ENCODE measurements at regions not wholly inside any gene's neighbourhood (a gene's known extent, or its start where the extent isn't known, plus 50 kb on each side); places are given as distances from the start of the nearest gene placed in this dataset.

- no peaks in the 10 kb centered on the region for H3K4me1 ChIP-seq
- intact Hi-C loops (cut with DNase I; ENCODE audit: low total_unique reads) = no loop called here
- no peak overlapping the region for H3K4me3 ChIP-seq
- TF ChIP-seq CTCF (IDR thresholded peaks at IDR 0.05) = no peak
- TF ChIP-seq POLR2A (IDR thresholded peaks at IDR 0.05) = no peak
- H3K36me3 ChIP-seq (ENCODE audit: low read depth, missing control alignments) = no peaks in the 10 kb centered on the region
- no peak for DNase-seq
- WGBS, 2 donors = 42 to 52% methylated on average over 5 of the region's 5 CpGs
- H3K27ac ChIP-seq = no peak overlapping the region
- no peaks in the 10 kb centered on the region for H3K9me3 ChIP-seq
- H3K27me3 ChIP-seq = no peaks in the 10 kb centered on the region
Measured at GRCh38 chr17:11122908-11123307, 118.1 kb upstream of the SHISA6 start.

GRCh38 chr17:11121341-11121985, 119.5 kb upstream of the SHISA6 start:
- Histone ChIP-seq H3K27ac (no peak overlapping the region), H3K4me3 (no peak overlapping the region), H3K27me3 (no peaks in the 10 kb centered on the region), H3K4me1 (no peaks in the 10 kb centered on the region), H3K36me3 (ENCODE audit: low read depth, missing control alignments) (no peaks in the 10 kb centered on the region), H3K9me3 (no peaks in the 10 kb centered on the region)
- no peak for DNase-seq
- intact Hi-C loops (cut with DNase I; ENCODE audit: low total_unique reads) = no loop called here
- no peak for TF ChIP-seq POLR2A (IDR thresholded peaks at IDR 0.05)
- TF ChIP-seq CTCF (IDR thresholded peaks at IDR 0.05) = no peak
- 44 to 48% methylated on average over 10 of the region's 10 CpGs for WGBS, 2 donors

DNA sequence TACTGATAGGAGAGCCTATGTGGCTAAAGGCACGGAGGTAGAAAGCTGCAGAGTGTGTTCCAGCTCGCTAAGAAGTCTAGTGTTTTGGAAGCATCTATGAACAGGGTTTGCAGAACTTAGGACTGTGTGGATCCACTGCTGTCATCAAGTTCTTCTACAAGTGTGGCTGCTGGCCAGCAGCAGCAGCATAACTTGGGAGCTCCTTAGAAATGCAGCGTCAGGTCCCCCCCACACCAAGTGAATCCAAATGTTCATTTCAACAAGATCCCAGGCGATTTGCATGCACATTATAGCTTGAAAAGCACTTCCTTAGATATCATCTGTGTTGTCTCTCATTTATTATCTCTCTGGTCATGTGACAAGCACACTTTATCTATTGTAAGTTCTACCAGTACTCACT, 131.9 kb upstream of the SHISA6 start:
- TF ChIP-seq POLR2A (IDR thresholded peaks at IDR 0.05) (no peak), CTCF (IDR thresholded peaks at IDR 0.05) (no peak)
- DNase-seq = no peak
- H3K27me3 ChIP-seq = no peaks in the 10 kb centered on the region
- no peaks in the 10 kb centered on the region for H3K9me3 ChIP-seq
- H3K4me3 ChIP-seq = no peak overlapping the region
- no peak overlapping the region for H3K27ac ChIP-seq
- no peaks in the 10 kb centered on the region for H3K4me1 ChIP-seq
- no peaks in the 10 kb centered on the region for H3K36me3 ChIP-seq (ENCODE audit: low read depth, missing control alignments)
- WGBS, 2 donors = 71 to 75% methylated on average over 4 of the region's 4 CpGs
- intact Hi-C loops (cut with DNase I; ENCODE audit: low total_unique reads) = no loop called here

GRCh38 chr17:11105141-11105540, 135.9 kb upstream of the SHISA6 start:
- intact Hi-C loops (cut with DNase I; ENCODE audit: low total_unique reads) = no loop called here
- H3K4me1 ChIP-seq = no peaks in the 10 kb centered on the region
- no peak overlapping the region for H3K4me3 ChIP-seq
- no peaks in the 10 kb centered on the region for H3K27me3 ChIP-seq
- H3K36me3 ChIP-seq (ENCODE audit: low read depth, missing control alignments) = no peaks in the 10 kb centered on the region
- no peak for DNase-seq
- H3K9me3 ChIP-seq = no peaks in the 10 kb centered on the region
- H3K27ac ChIP-seq = no peak overlapping the region
- TF ChIP-seq CTCF (IDR thresholded peaks at IDR 0.05) (no peak), POLR2A (IDR thresholded peaks at IDR 0.05) (no peak)

- H3K9me3 ChIP-seq = no peaks in the 10 kb centered on the region
- TF ChIP-seq POLR2A (IDR thresholded peaks at IDR 0.05) (no peak), CTCF (IDR thresholded peaks at IDR 0.05) (no peak)
- H3K36me3 ChIP-seq (ENCODE audit: low read depth, missing control alignments) = no peaks in the 10 kb centered on the region
- H3K27me3 ChIP-seq = no peaks in the 10 kb centered on the region
- H3K4me3 ChIP-seq = no peak overlapping the region
- intact Hi-C loops (cut with DNase I; ENCODE audit: low total_unique reads) = no loop called here
- DNase-seq = no peak
- no peak overlapping the region for H3K27ac ChIP-seq
- H3K4me1 ChIP-seq = no peaks in the 10 kb centered on the region
- 69 to 72% methylated on average over 3 of the region's 3 CpGs for WGBS, 2 donors
Measured at GRCh38 chr17:11097121-11097520, 143.9 kb upstream of the SHISA6 start.

All from testis (tissue), 2 donors.